Stimulated activated CD8-positive, alpha-beta memory T cell treated with anti-CD3 and anti-CD28 coated beads, Interleukin-15, amount 100 ng/mL, for 48 hours (primary cell): ENCODE measurements at regions not wholly inside any gene's neighbourhood (a gene's known extent, or its start where the extent isn't known, plus 50 kb on each side); places are given as distances from the start of the nearest gene placed in this dataset.
"Not testable (repeated sequence)": the region's sequence is repeated elsewhere in the genome, so short reads cannot be mapped to it uniquely, and the experiment has no call there.

Experiments
- DNase-seq, 2 donors: peaks; one replicate each; pipeline ENCODE4 v3.0.0-alpha.2; 2020; ENCODE audit warnings: low read depth in 2 of 2

DNA sequence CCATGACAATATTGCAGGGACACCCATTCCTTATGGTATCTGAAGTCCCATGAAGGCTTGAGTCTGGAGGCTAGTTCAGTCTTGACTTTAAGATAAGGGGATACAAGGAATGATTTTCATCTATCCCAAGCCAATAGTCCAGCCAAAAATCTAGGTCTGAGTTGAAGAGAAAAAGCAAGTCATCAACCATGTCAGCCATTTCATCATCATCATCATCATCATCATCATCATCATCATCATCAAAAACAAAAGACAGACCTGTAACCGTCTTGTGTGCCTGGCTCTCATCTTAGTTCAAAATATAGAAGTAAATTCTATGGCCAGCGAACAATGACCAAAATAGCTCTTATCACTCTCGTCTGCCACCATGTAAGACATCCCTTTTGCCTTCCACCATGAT, 59.5 kb upstream of the FAM90A26 start:
- DNase-seq = not testable (repeated sequence)

DNA sequence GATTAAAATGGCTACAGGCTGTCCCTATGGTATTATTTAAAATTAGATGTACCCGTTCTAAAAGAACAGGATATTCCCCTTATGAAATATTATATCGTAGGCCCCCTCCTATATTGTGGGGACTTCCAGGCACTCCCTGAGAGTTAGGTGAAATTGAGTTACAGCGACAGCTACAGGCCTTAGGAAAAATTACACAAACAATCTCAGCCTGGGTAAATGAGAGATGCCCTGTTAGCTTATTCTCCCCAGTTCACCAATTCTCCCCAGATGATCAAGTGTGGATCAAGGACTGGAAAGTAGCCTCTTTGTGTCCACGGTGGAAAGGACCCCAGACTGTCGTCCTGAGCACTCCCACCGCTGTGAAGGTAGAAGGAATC, 67.1 kb upstream of the FAM90A26 start:
- not testable (repeated sequence) for DNase-seq

- not testable (repeated sequence) for DNase-seq
Observed at GRCh38 chr4:9102471-9103147, 67.6 kb upstream of the FAM90A26 start.

- DNase-seq = not testable (repeated sequence)
Observed at GRCh38 chr4:9096330-9096729, 73.9 kb upstream of the FAM90A26 start.

DNA sequence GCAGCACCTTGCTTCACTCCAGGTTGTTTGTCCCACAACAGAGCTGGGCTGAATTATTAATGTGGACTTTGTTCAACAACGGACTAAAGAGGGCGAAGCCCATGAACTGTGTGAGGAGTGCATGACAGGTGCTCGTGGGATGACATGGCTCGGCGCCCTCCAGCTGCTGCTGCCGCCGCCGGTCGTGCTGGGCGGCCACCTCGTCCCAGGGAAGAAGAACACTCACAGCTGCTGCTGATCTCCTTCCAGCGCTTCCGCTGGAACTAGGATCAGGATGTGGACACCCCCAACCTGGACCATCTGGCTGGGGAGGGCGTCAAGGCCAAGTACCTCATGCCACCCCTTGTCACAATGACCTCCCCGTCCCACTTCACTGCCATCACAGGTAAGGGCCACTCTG, 91.4 kb upstream of the FAM90A26 start:
- DNase-seq = not testable (repeated sequence)

GRCh38 chr4:9076974-9077373, 93.2 kb upstream of the FAM90A26 start:
- not testable (repeated sequence) for DNase-seq

- DNase-seq = not testable (repeated sequence)
Observed at GRCh38 chr4:9076486-9076885, 93.7 kb upstream of the FAM90A26 start.

GRCh38 chr4:9073371-9073770, 96.8 kb upstream of the FAM90A26 start:
- DNase-seq = not testable (repeated sequence)

DNA sequence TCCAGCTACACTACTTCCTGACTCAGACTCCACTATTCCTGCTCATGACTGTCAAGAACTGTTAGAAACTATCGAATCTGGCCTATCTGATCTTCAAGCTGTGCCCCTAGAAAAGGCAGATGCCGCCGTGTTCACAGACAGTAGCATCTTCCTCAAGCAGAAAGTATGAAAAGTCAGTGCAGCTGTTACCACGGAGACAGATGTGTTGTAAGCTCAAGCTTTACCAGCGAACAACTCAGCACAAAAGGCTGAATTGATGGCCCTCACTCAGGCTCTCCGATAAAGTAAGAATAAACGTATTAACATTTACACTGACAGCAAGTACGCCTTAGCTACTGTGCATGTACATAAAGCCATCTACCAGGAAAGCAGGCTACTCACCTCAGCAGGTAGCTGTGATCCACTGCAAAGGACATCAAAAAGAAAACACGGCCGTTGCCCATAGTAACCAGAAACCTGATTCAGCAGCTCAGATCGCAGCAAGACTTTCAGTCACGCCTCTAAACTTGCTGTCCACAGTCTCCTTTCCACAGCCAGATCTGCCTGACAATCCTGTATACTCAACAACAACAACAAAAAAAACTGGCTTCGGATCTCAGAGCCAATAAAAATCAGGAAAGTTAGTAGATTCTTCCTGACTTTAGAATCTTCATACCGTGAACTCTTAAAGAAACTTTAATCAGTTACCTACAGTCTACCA, 97.5 kb upstream of the FAM90A26 start:
- DNase-seq = not testable (repeated sequence)

DNA sequence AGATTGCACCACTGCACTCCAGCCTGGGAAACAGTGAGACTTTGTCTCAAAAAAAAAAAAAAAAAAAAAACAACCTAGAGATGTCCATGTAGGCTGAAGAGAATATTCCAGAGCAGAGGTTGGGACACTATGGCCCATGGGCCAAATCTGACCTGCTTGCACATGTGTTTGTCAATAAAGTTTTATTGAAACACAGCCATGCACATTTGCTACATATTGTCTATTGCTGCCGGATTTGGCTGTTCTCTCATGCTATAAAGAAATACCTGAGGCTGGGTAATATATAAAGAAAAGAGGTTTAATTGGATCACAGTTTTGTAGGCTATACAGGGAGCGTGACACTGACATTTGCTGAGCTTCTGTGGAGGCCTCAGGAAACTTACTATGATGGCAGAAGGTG, 102.3 kb upstream of the FAM90A26 start:
- not testable (repeated sequence) for DNase-seq

DNA sequence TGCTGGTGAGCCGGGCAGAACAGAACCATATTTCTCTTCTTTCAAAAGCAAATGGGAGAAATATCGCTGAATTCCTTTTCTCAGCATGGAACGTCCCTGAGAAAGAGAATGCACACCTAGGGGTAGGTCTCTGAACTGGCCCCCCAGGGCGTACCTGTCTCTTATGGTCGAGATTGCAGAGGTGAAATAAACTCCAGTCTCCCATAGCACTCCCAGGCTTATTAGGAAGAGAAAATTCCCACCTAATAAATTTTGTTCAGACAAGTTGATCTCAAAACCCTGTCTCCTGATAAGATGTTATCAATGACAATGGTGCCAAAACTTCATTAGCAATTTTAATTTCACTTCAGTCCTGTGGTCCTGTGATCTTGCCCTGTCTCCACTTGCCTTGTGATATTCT, 106.6 kb upstream of the FAM90A26 start:
- not testable (repeated sequence) for DNase-seq

GRCh38 chr4:9024866-9025265, 145.3 kb upstream of the FAM90A26 start:
- not testable (repeated sequence) for DNase-seq

- DNase-seq = not testable (repeated sequence)
Observed at GRCh38 chr4:9009792-9010191, 138.2 kb upstream of the HMX1 start.

GRCh38 chr4:9008407-9008806, 136.8 kb upstream of the HMX1 start:
- not testable (repeated sequence) for DNase-seq

DNA sequence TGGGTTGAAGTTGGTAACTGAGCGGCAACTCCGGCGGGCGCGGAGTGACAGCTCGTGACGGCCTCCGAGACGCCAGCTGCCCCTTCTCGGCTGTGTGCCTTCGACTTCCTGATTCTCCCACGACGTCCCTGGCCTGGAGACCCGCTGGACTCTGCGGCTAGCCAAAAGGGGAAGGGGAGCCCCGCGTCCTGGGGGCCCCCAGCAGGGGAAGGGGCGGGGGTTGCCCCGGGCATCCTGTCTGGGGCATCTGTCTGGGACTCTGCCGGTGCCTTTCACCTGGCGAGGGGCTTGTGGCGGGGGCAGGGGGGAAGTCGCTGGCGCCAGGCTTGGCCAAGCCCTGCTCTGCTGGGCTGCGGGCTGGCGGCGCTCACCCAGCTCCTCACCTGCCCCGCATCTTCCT, 129.5 kb upstream of the HMX1 start:
- not testable (repeated sequence) for DNase-seq

GRCh38 chr4:9000505-9001001, 128.9 kb upstream of the HMX1 start:
- peak; percentile 16 to 34 for DNase-seq

GRCh38 chr4:8992981-8993380, 121.3 kb upstream of the HMX1 start:
- DNase-seq = not testable (repeated sequence)

DNA sequence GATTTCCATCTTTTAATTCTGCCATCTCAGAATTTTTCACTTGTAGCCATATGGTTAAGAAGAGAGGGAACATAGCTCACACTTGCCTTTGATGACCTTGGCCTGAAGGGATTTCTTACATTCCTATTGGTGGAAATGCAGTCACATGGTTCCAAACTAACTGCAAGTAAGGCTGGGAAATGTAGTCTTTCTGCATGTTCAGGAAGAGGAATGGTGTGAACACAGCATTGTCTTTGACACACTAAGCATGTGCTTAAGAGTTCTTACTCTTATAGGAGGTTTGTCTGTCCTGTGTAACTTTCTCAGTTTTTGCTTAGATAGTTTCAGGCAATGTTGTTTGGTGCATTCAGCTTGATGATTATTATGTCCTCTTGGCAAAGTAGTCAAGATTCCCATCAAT, 119.8 kb upstream of the HMX1 start:
- DNase-seq = not testable (repeated sequence)

GRCh38 chr4:8990341-8990740, 118.7 kb upstream of the HMX1 start:
- not testable (repeated sequence) for DNase-seq

- not testable (repeated sequence) for DNase-seq
Observed at GRCh38 chr4:8985786-8986185, 114.1 kb upstream of the HMX1 start.

DNA sequence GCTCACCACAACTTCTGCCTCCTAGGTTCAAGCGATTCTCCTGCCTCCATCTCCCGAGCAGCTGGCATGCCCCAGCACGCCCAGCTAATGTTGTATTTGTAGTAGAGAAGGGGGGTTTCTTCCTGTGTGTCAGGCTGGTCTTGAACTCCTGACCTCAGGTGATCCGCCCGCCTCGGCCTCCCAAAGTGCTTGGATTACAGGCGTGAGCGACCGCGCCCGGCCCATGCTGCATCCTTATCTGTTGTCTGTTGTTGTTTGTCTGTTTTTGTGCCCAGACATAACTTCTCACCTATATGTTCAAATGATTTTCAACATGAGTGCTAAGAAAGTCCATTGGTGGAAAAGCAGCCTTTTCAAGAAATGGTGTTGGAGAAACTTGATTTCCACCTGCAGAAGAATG, 113.0 kb upstream of the HMX1 start:
- DNase-seq = not testable (repeated sequence)

GRCh38 chr4:8983921-8984320, 112.3 kb upstream of the HMX1 start:
- DNase-seq = not testable (repeated sequence)
